Activated T-helper 1 cell treated with anti-CD3 and anti-CD28 coated beads, Interleukin-12 subunit alpha, Interleukin-12 subunit beta, Interleukin-2, Interleukin-4 antibody, amounts not matched to agents 30 ng/mL and 10 ng/mL and 1 ng/mL, durations not matched to agents 14 hours and 24 hours and 36 hours (primary cell): ENCODE measurements at regions not wholly inside any gene's neighbourhood (a gene's known extent, or its start where the extent isn't known, plus 50 kb on each side); places are given as distances from the start of the nearest gene placed in this dataset.

Experiments used
- DNase-seq: peaks from one replicate; pipeline ENCODE4 v3.0.0; 2021; ENCODE audit warnings: low spot score
- H3K27ac Mint-ChIP-seq: one replicate; pipeline ENCODE4 v1.8.0; 2021; ENCODE audit warnings: mild to moderate bottlenecking, mixed read lengths
- H3K27me3 Mint-ChIP-seq: one replicate; pipeline ENCODE4 v1.8.0; 2022; ENCODE audit warnings: mild to moderate bottlenecking, moderate library complexity, mixed read lengths; ENCODE audit not compliant: insufficient read depth
- H3K36me3 Mint-ChIP-seq: one replicate; pipeline ENCODE4 v1.8.0; 2021; ENCODE audit warnings: low read depth, mixed read lengths
- H3K4me1 Mint-ChIP-seq: one replicate; pipeline ENCODE4 v1.8.0; 2021; ENCODE audit warnings: low read depth, mixed read lengths
- H3K4me3 Mint-ChIP-seq: one replicate; pipeline ENCODE4 v1.8.0; 2021; ENCODE audit warnings: mild to moderate bottlenecking, moderate library complexity, mixed read lengths
- H3K9me3 Mint-ChIP-seq: one replicate; pipeline ENCODE4 v1.8.0; 2021; ENCODE audit warnings: mixed read lengths
- intact Hi-C: fragments of 100-400 bp; cut with micrococcal nuclease; formaldehyde crosslinking; loops from one replicate; pipeline ENCODE4 v1.15.1; 2024

DNA sequence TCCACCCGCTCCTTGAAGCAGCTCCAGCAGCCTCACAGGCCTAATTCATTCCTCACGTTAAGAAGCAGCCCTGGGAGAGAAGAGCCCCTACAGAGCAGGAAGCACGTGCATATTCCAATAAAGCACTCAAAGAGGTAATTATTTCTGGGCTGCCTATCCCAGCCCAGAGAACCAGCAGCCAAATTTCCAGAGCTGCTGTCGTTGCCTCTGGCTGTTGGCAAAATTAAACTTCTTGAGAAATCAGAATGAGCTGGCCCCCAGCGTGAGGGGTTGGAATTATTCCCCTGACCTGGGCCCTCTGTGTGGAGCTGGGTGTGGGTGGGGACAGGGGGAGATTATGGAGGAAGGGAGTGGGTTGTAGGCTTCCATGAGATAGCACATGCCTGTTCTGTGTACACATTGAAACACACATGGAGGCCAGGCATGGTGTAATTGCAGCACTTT is 86.8 kb upstream of the HSPA9 start:
- H3K4me3 Mint-ChIP-seq: no peak overlapping the region
- intact Hi-C loops: no loop called here

DNA sequence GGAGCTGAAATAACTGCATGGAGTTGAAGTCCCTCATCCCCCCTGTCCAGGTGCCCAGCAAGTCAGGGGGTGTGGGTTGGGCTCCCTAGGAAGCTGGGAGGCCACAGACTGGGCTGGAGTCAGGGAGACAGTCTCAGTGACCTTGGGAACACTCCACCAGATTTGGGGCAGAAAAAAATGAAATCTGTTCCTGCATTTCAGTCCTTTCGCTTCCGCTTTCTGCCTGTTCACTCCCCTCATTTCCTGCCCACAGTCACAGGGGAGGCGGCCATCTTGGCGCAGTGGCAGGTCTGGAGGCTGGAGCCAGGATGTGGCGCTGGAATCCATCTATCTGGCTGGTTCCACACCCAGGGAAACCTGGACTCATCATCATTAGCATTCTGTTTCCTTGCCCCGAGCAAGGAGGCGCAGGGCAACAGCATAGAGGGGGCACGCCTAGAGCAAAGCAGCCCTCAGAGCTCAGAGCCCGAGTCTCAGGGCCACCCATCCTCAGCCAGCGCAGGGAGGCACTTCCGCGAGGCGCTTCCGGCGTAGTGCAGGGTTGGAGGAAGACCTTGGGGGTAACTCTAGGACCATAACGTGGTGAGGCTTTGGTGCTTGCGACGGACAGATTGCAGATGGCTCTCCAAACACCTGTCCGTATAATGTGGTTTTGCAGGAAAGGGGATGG is 86.2 kb upstream of the HSPA9 start:
- no peak for DNase-seq
- Mint-ChIP-seq H3K36me3 (no peaks in the 10 kb centered on the region), H3K27me3 (peaks cover 83% of the 10 kb centered on the region)

More for the DNA sequence above, 86.8 kb upstream of the HSPA9 start:
- Mint-ChIP-seq H3K36me3 (no peaks in the 10 kb centered on the region), H3K9me3 (no peaks in the 10 kb centered on the region), H3K27ac (no peak overlapping the region), H3K4me1 (peaks cover 15% of the 10 kb centered on the region), H3K27me3 (peaks cover 83% of the 10 kb centered on the region)
- no peak for DNase-seq

DNA sequence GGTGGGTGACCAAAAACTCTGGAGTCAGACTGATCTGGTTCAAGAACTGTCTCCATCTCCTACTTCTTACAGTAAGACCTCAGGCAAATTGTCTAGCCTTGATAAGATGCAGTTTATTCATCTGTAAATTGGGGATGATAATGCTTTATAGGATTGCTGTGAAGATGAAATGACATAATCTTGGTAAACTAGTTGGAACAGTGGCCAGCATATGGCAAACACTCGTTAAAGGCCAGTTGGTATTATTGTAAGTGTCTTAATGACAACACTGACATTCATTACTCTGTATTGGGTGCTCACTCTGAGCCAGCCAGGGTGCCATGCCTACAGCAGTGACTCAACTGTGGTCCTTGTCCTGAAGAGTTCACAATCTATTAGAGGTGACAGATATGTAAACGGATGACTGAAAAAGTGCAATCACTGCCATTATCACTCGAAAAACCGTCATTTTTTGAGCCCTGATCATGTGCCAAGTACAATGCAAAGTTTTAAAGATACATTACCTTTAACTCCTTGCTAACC is 84.9 kb upstream of the HSPA9 start:
- H3K27me3 Mint-ChIP-seq: peaks cover 80% of the 10 kb centered on the region
- no peaks in the 10 kb centered on the region for H3K36me3 Mint-ChIP-seq
- intact Hi-C loops: no loop called here
- no peaks in the 10 kb centered on the region for H3K9me3 Mint-ChIP-seq
- peaks cover 18% of the 10 kb centered on the region for H3K4me1 Mint-ChIP-seq
- no peak for DNase-seq
- no peak overlapping the region for H3K27ac Mint-ChIP-seq
- no peak overlapping the region for H3K4me3 Mint-ChIP-seq

More for the DNA sequence above, 86.2 kb upstream of the HSPA9 start:
- Mint-ChIP-seq H3K9me3 (no peaks in the 10 kb centered on the region), H3K27ac (no peak overlapping the region), H3K4me3 (no peak overlapping the region), H3K4me1 (peaks cover 15% of the 10 kb centered on the region)
- intact Hi-C loops: no loop called here

DNA sequence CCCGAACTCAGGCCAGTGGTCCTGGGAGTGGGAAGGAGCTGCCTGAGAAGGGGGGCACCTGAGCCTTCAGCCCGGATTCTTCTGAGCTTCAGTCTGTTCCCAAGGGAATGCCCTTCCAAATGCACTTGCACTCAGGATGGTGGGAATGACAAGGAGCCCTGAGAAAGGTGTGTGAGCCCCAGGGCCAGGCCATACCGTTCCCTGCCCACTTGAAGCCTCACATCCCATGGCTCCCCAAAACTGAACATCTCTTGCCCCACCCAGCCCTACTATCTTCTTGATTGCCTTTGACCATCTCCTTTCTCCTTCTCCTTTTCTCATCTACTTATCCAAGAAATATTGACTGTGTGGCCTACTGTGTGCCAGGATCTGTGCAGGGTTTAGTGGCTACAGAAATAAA is 84.4 kb upstream of the HSPA9 start:
- Mint-ChIP-seq H3K9me3 (no peaks in the 10 kb centered on the region), H3K4me1 (peaks cover 23% of the 10 kb centered on the region), H3K27me3 (peaks cover 79% of the 10 kb centered on the region), H3K27ac (no peak overlapping the region), H3K36me3 (peaks cover 2% of the 10 kb centered on the region), H3K4me3 (no peak overlapping the region)
- intact Hi-C loops: no loop called here
- no peak for DNase-seq

DNA sequence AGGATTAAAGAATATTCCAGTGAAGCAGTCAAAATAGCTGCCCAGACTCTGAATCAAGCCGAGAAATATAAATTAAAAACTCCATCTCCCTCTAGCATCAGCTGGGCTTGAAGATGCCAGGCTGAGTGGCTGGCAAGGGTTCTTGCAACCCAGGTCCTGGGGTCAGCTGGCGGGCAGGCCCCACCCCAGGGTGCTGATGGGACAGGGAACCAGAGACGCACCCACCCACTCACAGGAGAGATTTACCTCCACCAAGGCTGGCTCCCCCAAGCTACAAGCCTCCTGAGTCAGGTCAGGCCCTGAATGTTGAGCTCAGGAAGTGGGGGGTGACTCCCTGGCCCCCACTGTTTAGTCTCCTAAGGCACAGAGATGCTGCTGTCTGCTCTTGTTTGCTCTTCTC is 83.9 kb upstream of the HSPA9 start:
- intact Hi-C loops: no loop called here
- Mint-ChIP-seq H3K9me3 (no peaks in the 10 kb centered on the region), H3K27ac (no peak overlapping the region), H3K36me3 (peaks cover 2% of the 10 kb centered on the region), H3K4me1 (peaks cover 27% of the 10 kb centered on the region), H3K4me3 (no peak overlapping the region), H3K27me3 (peaks cover 79% of the 10 kb centered on the region)
- DNase-seq: no peak

DNA sequence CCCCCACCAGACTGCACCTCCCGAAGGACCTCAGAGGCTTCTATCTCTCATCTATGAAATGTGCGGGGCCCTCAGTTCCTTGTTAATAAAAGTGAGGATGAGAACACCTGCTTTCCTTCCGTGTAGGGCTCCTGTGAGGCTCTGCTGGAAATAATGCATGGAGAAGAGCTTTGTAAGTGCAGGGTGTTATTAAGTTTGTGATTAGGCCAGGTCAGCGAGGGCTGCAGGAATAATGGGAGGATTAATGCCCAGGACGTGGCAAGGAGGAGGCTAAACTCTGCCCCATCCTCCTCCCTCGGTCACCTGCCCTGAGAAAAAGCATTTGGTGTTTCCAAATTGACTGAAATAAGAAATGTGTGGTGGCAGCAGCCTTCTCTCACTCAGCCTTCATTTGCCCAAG is 83.5 kb upstream of the HSPA9 start:
- H3K9me3 Mint-ChIP-seq: no peaks in the 10 kb centered on the region
- H3K4me1 Mint-ChIP-seq: peaks cover 31% of the 10 kb centered on the region
- peaks cover 2% of the 10 kb centered on the region for H3K36me3 Mint-ChIP-seq
- H3K4me3 Mint-ChIP-seq: no peak overlapping the region
- no peak for DNase-seq
- no peak overlapping the region for H3K27ac Mint-ChIP-seq
- intact Hi-C loops: no loop called here
- H3K27me3 Mint-ChIP-seq: peaks cover 79% of the 10 kb centered on the region

DNA sequence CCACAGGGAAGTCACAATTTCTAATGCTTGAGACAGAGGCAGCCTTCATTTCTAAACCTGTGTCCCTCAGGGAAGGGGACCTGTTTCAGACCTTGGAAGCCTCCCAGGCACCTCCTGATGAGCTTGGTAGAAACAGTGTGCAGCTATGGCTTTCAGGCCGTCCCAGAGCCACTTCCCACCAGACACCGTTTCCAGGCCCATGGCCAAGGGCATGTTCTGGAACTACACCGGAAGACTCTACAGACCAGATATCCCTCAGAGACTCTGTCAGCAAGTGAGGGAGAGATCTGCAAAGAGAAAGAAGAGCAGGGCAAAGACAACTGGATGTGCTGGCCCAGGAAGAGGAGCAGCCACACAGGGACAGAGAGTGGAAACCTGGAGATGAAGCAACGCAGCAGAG is 82.2 kb upstream of the HSPA9 start:
- no peak overlapping the region for H3K4me3 Mint-ChIP-seq
- peaks cover 20% of the 10 kb centered on the region for H3K4me1 Mint-ChIP-seq
- H3K36me3 Mint-ChIP-seq: peaks cover 2% of the 10 kb centered on the region
- intact Hi-C loops: no loop called here
- no peak for DNase-seq
- H3K27ac Mint-ChIP-seq: no peak overlapping the region
- peaks cover 81% of the 10 kb centered on the region for H3K27me3 Mint-ChIP-seq
- no peaks in the 10 kb centered on the region for H3K9me3 Mint-ChIP-seq

DNA sequence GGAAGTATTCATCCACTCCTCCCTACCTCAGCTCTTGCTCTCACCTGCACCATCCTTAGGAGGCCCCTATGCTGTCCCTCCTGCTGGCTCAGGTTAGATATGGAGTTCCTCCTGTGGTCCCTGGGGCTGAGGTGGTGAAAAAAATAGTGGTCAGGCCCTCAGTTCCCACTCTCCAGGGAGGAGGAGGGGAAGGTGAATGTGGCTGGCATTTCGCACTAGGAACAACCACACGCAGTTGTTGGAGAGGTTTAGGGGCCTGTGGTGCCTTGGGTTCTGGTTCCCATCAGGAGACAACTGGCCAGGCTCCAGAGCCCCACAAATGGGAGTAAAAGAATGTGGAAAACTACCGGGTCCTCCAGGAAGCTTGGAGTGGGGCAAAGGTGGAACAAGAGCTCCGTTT is 81.7 kb upstream of the HSPA9 start:
- no peak for DNase-seq
- Mint-ChIP-seq H3K36me3 (peaks cover 2% of the 10 kb centered on the region), H3K9me3 (no peaks in the 10 kb centered on the region), H3K27me3 (peaks cover 81% of the 10 kb centered on the region), H3K4me1 (peaks cover 19% of the 10 kb centered on the region), H3K27ac (no peak overlapping the region), H3K4me3 (no peak overlapping the region)
- intact Hi-C loops: no loop called here

DNA sequence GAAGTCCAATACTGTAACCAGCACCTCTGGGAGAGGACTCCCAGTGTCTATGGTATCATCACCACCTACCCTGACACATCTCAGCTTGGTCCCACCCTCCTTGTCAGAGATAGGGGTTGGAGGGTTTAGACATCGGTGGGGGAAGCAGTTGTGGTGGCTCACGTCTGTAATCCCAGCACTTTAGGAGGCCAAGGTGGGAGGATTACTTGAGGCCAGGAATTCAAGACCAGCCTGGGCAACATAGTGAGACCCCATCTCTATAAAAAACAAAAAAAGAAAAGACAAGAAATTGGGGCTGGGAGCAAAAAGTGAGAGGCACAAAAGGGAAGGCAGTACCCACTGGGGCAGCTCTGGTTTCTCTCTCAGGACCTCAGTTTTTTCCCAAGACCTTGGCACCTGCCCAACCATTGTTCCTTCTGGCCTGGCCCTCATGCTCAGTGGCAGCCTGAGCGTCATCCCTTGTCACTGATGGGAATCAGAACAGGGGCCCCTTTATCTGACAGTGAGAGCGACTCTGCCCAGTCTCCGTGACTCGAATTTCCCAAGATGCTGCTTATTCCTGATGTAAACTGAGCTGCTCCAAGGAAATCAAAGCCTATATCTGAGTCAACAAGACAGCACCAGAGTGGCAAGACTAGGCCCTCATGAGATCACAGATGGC is 80.5 kb upstream of the HSPA9 start:
- DNase-seq: no peak
- Mint-ChIP-seq H3K9me3 (no peaks in the 10 kb centered on the region), H3K4me3 (no peak overlapping the region), H3K4me1 (peaks cover 19% of the 10 kb centered on the region), H3K27ac (no peak overlapping the region), H3K36me3 (peaks cover 2% of the 10 kb centered on the region), H3K27me3 (peaks cover 81% of the 10 kb centered on the region)
- intact Hi-C loops: loop anchor here (2.0 kb wide), 1 partner anchor 97 kb away; the partner anchor contains the start of gene CTNNA1

DNA sequence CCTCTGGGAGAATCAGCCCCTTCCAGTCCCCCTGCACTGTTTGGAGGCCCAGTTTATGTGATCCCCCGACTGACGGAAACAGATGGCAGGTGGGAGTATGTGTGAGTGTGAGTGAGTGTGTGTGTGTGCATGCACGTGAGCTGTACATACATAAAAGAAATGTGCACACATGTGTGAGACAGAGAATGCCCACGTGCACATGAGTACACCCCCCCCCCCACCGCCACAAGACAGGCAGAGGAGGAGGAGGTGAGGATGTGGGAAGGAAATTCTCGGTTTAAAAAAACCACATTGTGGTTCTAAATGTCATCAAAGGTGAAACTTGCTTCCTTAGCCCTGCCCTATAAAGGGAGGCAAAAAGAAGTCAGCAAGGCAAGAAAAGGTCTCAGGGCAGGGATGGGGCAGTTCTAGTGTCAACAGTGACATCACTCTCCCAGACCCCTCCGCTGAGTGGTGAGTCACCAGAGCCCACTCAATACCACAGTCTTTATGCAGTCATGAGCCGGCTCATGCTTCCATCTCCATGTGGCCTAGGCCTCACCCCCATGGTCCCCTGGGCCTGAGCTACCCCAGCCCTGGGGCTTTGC is 79.2 kb upstream of the HSPA9 start:
- DNase-seq: peak; percentile 50
- peaks cover 19% of the 10 kb centered on the region for H3K4me1 Mint-ChIP-seq
- H3K27ac Mint-ChIP-seq: peak overlapping the region; percentile 81

DNA sequence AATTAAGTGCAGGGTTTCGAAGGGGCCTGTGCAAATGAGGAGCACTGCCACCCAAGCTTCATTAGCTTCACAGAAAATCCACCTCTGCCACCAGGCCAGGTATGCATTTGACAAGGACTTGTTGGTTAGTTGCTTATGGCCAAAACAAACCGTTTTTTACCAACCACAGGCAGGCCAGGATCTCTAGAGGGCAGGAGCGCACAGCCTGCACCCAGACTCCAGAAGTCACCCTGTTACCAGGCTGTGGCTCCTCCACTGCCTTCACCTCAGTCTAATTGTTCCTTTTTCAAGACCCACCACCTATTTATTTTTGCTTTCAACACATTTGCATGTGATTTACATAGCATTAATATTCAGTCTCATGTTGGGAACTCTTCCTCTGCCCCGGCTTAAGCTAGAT is 78.3 kb upstream of the HSPA9 start:
- peaks cover 19% of the 10 kb centered on the region for H3K4me1 Mint-ChIP-seq
- peaks cover 2% of the 10 kb centered on the region for H3K36me3 Mint-ChIP-seq
- no peak overlapping the region for H3K4me3 Mint-ChIP-seq
- intact Hi-C loops: loop anchor here (5.0 kb wide), 4 partner anchors 51 to 619 kb away; partner anchors contain the start of genes HSPA9 and SIL1
- H3K27me3 Mint-ChIP-seq: peaks cover 77% of the 10 kb centered on the region
- H3K27ac Mint-ChIP-seq: no peak overlapping the region
- no peaks in the 10 kb centered on the region for H3K9me3 Mint-ChIP-seq
- DNase-seq: no peak

More for the DNA sequence above, 79.2 kb upstream of the HSPA9 start:
- H3K36me3 Mint-ChIP-seq: peaks cover 2% of the 10 kb centered on the region
- no peaks in the 10 kb centered on the region for H3K9me3 Mint-ChIP-seq
- peaks cover 77% of the 10 kb centered on the region for H3K27me3 Mint-ChIP-seq
- H3K4me3 Mint-ChIP-seq: peak overlapping the region; percentile 54
- intact Hi-C loops: loop anchor here (1.0 to 5.0 kb wide), 7 partner anchors 52 to 618 kb away; partner anchors contain the start of genes CTNNA1, HSPA9 and SIL1

DNA sequence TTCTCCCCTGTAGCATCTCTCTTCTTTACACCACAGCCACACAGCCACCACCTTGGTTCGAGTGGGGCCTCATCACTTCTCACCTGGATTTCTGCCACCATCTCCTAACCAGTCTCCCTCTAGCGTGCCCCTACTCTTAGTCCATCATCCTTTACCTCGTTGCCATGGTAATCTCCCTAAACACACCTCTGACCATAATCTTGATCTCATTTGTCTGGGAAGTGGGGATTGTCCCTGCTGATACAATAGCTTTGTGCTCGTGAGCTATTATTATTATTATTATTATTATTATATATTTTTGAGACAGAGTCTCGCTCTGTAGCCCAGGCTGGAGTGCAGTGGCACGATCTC is 76.5 kb upstream of the HSPA9 start:
- no peak for DNase-seq
- Mint-ChIP-seq H3K27ac (no peak overlapping the region), H3K4me1 (peaks cover 19% of the 10 kb centered on the region), H3K9me3 (no peaks in the 10 kb centered on the region), H3K4me3 (no peak overlapping the region), H3K36me3 (peaks cover 2% of the 10 kb centered on the region), H3K27me3 (peaks cover 82% of the 10 kb centered on the region)
- intact Hi-C loops: loop anchor here (5.0 kb wide), 4 partner anchors 49 to 621 kb away; partner anchors contain the start of genes HSPA9 and SIL1
